Esophagus squamous epithelium (tissue), 4 donors: ENCODE measurements at regions not wholly inside any gene's neighbourhood (a gene's known extent, or its start where the extent isn't known, plus 50 kb on each side); places are given as distances from the start of the nearest gene placed in this dataset.

Experiments used
- POLR2A ChIP-seq, 4 donors: fragments of 450-650 bp; IDR thresholded peaks; one replicate each; pipeline ENCODE4 v1.6.1; 2017; ENCODE audit warnings: antibody characterized with exemption in 4 of 4, mild to moderate bottlenecking in 4 of 4, moderate library complexity in 3 of 4
- TF ChIP-seq, protein P1 (sequence below), 6 experiments: fragments of 450-650 bp in 4 of 6; fragments of 200-600 bp in 2 of 6; sonication (generic) in 2 of 6; IDR thresholded peaks; one replicate each; pipeline ENCODE4 v1.5.1; 2016 to 2019; ENCODE audit warnings: antibody characterized with exemption in 6 of 6, mild to moderate bottlenecking in 4 of 6, moderate library complexity in 4 of 6

DNA sequence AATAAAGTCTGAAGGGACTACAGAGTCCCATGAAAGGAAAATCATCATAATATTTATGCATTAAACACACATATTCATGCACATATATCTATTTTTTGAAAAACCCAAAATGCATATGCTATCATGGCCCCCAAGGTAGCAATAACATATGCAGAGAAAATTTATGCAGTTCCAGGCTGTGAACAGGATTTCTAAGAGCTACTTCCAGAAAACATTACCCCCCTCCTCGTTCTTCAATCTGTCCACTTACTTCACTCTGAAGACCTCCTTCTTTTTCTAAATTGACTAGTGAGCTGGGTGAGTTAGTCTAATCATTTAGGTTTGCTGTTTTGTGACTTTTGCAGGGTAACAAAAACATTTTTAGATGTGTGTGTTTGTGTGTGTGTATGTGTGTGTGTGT is 376.4 kb upstream of the ZEB2 start:
- TF ChIP-seq, protein P1, sequence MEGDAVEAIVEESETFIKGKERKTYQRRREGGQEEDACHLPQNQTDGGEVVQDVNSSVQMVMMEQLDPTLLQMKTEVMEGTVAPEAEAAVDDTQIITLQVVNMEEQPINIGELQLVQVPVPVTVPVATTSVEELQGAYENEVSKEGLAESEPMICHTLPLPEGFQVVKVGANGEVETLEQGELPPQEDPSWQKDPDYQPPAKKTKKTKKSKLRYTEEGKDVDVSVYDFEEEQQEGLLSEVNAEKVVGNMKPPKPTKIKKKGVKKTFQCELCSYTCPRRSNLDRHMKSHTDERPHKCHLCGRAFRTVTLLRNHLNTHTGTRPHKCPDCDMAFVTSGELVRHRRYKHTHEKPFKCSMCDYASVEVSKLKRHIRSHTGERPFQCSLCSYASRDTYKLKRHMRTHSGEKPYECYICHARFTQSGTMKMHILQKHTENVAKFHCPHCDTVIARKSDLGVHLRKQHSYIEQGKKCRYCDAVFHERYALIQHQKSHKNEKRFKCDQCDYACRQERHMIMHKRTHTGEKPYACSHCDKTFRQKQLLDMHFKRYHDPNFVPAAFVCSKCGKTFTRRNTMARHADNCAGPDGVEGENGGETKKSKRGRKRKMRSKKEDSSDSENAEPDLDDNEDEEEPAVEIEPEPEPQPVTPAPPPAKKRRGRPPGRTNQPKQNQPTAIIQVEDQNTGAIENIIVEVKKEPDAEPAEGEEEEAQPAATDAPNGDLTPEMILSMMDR (IDR thresholded peaks at IDR 0.05): no peak
- no peak for TF ChIP-seq POLR2A (IDR thresholded peaks at IDR 0.05)
